ENCODE measurements at regions not wholly inside any gene's neighbourhood (a gene's known extent, or its start where the extent isn't known, plus 50 kb on each side); places are given as distances from the start of the nearest gene placed in this dataset.

DNA sequence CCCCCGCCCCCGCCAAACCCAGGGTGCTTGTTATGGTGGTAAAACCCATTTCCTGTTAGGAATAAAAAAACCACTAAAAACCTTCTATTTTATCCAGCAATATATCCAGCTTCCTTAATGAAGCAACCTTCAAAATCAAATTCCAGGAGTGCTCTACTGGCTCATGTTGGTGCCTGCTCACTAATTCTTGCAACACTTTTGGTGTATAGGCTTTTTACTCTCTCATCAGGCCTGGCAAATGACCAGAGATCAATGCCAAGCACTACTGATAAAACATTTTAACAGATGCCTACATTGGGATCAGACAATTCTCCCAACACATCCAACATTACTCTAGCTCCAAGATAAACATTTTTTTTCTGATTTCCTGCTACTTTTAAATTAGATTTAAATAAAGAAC lies 312.4 kb downstream of the KCNJ3 start:
- no peak for TF ChIP-seq L3MBTL2 (conservative IDR thresholded peaks at IDR 0.05)
- TF ChIP-seq BHLHE40 (IDR thresholded peaks at IDR 0.05; ENCODE audit: borderline replicate concordance), result no peak
- TF ChIP-seq ARNT (IDR thresholded peaks at IDR 0.05), result no peak
- TF ChIP-seq FOXA1 (IDR thresholded peaks at IDR 0.05), result no peak
- TF ChIP-seq ELF4 (IDR thresholded peaks at IDR 0.05), result no peak
- TF ChIP-seq, protein P1, sequence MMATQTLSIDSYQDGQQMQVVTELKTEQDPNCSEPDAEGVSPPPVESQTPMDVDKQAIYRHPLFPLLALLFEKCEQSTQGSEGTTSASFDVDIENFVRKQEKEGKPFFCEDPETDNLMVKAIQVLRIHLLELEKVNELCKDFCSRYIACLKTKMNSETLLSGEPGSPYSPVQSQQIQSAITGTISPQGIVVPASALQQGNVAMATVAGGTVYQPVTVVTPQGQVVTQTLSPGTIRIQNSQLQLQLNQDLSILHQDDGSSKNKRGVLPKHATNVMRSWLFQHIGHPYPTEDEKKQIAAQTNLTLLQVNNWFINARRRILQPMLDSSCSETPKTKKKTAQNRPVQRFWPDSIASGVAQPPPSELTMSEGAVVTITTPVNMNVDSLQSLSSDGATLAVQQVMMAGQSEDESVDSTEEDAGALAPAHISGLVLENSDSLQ (IDR thresholded peaks at IDR 0.05), result no peak
- no peak for TF ChIP-seq CTBP1 (IDR thresholded peaks at IDR 0.05; ENCODE audit: borderline replicate concordance)
